WERI-Rb-1 (cell line): ENCODE measurements at regions not wholly inside any gene's neighbourhood (a gene's known extent, or its start where the extent isn't known, plus 50 kb on each side); places are given as distances from the start of the nearest gene placed in this dataset.

Source experiments
- DNase-seq: peaks from one replicate; pipeline ENCODE4 v3.0.0-alpha.2; 2020
- H3K27ac ChIP-seq: fragments of 250-450 bp; sonication (Bioruptor Pico); 2 replicates; pipeline ENCODE4 v1.5.1; 2020; ENCODE audit warnings: mild to moderate bottlenecking, moderate library complexity
- H3K27me3 ChIP-seq: fragments of 250-450 bp; sonication (Bioruptor Pico); 2 replicates; pipeline ENCODE4 v1.5.1; 2021; ENCODE audit warnings: mild to moderate bottlenecking, low read depth, moderate library complexity; ENCODE audit not compliant: insufficient read depth, severe bottlenecking
- H3K36me3 ChIP-seq: fragments of 250-450 bp; sonication (Bioruptor Pico); 2 replicates; pipeline ENCODE4 v1.5.1; 2020; ENCODE audit warnings: mild to moderate bottlenecking, moderate library complexity
- H3K4me3 ChIP-seq: 2 replicates; pipeline ENCODE4 v1.5.1; 2011; ENCODE audit warnings: low read depth, mild to moderate bottlenecking, control low read depth, low read length
- H3K9me3 ChIP-seq: fragments of 250-450 bp; sonication (Bioruptor Pico); 2 replicates; pipeline ENCODE4 v1.5.1; 2021; ENCODE audit warnings: mild to moderate bottlenecking, moderate library complexity; ENCODE audit not compliant: severe bottlenecking
- CTCF ChIP-seq: IDR thresholded peaks from 2 replicates; pipeline ENCODE4 v1.5.1; 2011; ENCODE audit warnings: low read depth, mild to moderate bottlenecking, control low read depth, inconsistent platforms, low read length

DNA sequence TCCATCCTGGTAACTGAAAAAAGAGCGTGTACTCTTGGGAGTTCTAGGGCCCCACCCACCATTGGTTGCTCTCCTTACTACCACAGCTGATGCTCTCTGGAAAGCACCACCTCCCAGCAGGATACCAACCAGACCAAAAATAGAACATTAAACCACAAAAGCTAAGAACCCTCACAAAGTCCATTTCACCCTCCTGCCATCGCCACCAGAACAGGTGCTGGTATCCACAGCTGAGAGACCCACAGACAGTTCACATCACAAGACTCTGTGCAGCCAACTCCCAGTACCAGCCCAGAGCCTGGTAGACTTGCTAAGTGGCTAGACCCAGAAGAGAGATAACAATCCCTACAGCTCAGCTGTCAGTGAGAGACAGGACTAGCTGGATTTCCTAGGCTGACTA, 240.6 kb downstream of the PABPC4L start:
- H3K27ac ChIP-seq = no peak overlapping the region
- no peak for DNase-seq
- no peaks in the 10 kb centered on the region for H3K36me3 ChIP-seq
- TF ChIP-seq CTCF = no peak
- no peaks in the 10 kb centered on the region for H3K27me3 ChIP-seq
- peaks cover 3% of the 10 kb centered on the region for H3K9me3 ChIP-seq
- H3K4me3 ChIP-seq = no peak overlapping the region

DNA sequence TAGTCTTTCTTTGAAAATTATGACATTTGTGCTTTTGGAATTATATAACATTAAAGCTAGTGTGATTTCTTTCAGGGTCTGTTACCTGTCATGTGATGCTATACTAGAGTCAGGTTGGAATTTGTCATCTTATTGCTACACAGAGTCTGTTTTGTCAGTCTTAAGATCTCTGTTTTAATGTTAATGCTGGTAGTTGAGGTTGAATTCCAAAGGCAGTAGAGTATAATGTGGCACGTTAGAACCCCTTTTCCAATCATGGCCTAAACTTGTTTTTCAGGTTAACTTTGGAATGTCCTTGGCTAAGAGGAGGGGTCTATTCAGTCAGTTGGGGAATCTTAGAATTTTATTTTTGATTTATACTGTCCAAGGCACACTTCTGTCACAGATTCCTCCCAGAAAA, 258.5 kb downstream of the PABPC4L start:
- no peak for TF ChIP-seq CTCF
- H3K4me3 ChIP-seq = no peak overlapping the region

GRCh38 chr4:133938061-133938460, 263.5 kb downstream of the PABPC4L start:
- Histone ChIP-seq H3K4me3 (no peak overlapping the region), H3K36me3 (no peaks in the 10 kb centered on the region), H3K27ac (no peak overlapping the region), H3K27me3 (no peaks in the 10 kb centered on the region), H3K9me3 (no peaks in the 10 kb centered on the region)
- no peak for DNase-seq
- TF ChIP-seq CTCF = no peak

More for the DNA sequence above, 258.5 kb downstream of the PABPC4L start:
- Histone ChIP-seq H3K27me3 (no peaks in the 10 kb centered on the region), H3K27ac (no peak overlapping the region), H3K36me3 (no peaks in the 10 kb centered on the region), H3K9me3 (no peaks in the 10 kb centered on the region)
- DNase-seq = no peak

- no peak overlapping the region for H3K4me3 ChIP-seq
- no peaks in the 10 kb centered on the region for H3K36me3 ChIP-seq
- no peak for TF ChIP-seq CTCF
- DNase-seq = peak; percentile 21
- no peaks in the 10 kb centered on the region for H3K27me3 ChIP-seq
- H3K9me3 ChIP-seq = no peaks in the 10 kb centered on the region
- no peak overlapping the region for H3K27ac ChIP-seq
Observed at GRCh38 chr4:133929531-133930239, 271.9 kb downstream of the PABPC4L start.

DNA sequence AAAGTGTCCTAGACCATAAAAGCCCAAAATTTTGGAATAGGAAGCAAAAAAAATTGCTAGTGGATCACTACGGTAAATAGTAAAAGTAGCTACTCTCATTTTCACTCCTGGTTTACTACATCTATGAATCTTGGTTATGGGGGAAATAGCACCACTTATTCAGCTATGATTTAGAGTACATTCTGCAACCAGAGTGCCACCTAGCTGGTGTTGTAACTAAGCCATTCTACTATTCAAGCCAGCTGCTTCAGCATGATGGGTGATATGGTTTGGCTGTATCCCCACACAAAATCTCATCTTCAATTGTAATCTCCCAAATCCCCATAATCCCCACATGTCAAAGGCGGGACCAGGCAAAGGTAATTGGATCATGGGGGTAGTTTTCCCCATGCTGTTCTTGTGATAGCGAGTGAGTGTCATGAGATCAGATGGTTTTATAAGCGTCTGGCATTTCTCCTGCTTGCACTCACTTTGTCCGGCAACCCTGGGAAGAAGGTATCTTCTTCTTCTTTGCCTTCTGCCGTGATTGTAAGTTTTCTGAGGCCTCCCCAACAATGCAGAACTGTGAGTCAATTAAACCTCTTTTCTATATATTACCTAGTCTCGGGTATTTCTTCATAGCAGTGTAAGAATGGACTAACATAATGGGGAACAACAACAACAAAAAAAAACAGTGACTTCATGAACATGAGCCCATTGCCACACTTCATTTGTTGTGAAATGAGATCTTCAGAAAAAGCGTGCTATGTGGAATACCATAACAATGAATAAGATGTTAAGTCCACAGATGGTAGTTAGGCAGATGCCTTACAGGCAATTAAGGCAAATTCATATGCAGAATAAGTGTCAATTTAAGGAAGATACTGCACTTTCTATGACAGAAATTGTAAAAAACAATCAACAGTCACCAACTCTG, 280.1 kb downstream of the PABPC4L start:
- H3K27me3 ChIP-seq = no peaks in the 10 kb centered on the region
- H3K27ac ChIP-seq = no peak overlapping the region
- DNase-seq = peak; percentile 82
- H3K36me3 ChIP-seq = no peaks in the 10 kb centered on the region
- no peaks in the 10 kb centered on the region for H3K9me3 ChIP-seq
- peak; percentile 63 for TF ChIP-seq CTCF
- H3K4me3 ChIP-seq = no peak overlapping the region
